ENCODE measurements at regions not wholly inside any gene's neighbourhood (a gene's known extent, or its start where the extent isn't known, plus 50 kb on each side); places are given as distances from the start of the nearest gene placed in this dataset.

- TF ChIP-seq POLR2A (IDR thresholded peaks at IDR 0.05): no peak
- TF ChIP-seq, protein P1, sequence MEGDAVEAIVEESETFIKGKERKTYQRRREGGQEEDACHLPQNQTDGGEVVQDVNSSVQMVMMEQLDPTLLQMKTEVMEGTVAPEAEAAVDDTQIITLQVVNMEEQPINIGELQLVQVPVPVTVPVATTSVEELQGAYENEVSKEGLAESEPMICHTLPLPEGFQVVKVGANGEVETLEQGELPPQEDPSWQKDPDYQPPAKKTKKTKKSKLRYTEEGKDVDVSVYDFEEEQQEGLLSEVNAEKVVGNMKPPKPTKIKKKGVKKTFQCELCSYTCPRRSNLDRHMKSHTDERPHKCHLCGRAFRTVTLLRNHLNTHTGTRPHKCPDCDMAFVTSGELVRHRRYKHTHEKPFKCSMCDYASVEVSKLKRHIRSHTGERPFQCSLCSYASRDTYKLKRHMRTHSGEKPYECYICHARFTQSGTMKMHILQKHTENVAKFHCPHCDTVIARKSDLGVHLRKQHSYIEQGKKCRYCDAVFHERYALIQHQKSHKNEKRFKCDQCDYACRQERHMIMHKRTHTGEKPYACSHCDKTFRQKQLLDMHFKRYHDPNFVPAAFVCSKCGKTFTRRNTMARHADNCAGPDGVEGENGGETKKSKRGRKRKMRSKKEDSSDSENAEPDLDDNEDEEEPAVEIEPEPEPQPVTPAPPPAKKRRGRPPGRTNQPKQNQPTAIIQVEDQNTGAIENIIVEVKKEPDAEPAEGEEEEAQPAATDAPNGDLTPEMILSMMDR (IDR thresholded peaks at IDR 0.05 in 8 of 11, conservative IDR thresholded peaks at IDR 0.05 in 3 of 11): no peak
- TF ChIP-seq POLR2AphosphoS5 (IDR thresholded peaks at IDR 0.05): no peak
- Histone ChIP-seq H3K4me1 (no peaks in the 10 kb centered on the region), H3K27ac (no peak overlapping the region), H3K27me3 (replicated peaks in 1 of 7) (no peaks in the 10 kb centered on the region), H3K36me3 (no peaks in the 10 kb centered on the region), H3K4me3 (no peak overlapping the region), H3K9me3 (no peaks in the 10 kb centered on the region)
- no peak for DNase-seq
- intact Hi-C loops (cut with DNase I; ENCODE audit: low total_unique reads): no loop called here
- 79 to 87% (median 84%) methylated on average over 20 of the region's 20 CpGs for WGBS, 5 donors
These were observed 237.8 kb upstream of the DAPK1 start for GRCh38 chr9:87259543-87260518.

- no peaks in the 10 kb centered on the region for H3K36me3 ChIP-seq
- intact Hi-C loops (cut with DNase I; ENCODE audit: low total_unique reads): no loop called here
These were observed 234.4 kb upstream of the DAPK1 start for GRCh38 chr9:87263291-87263690.

GRCh38 chr9:87266697-87267096 lies 231.0 kb upstream of the DAPK1 start:
- intact Hi-C loops (cut with DNase I; ENCODE audit: low total_unique reads): no loop called here
- TF ChIP-seq, protein P1 (IDR thresholded peaks at IDR 0.05 in 8 of 11, conservative IDR thresholded peaks at IDR 0.05 in 3 of 11): no peak
- TF ChIP-seq POLR2AphosphoS5 (IDR thresholded peaks at IDR 0.05): no peak
- TF ChIP-seq POLR2A (IDR thresholded peaks at IDR 0.05): no peak
- WGBS, 5 donors: 81 to 100% (median 90%) methylated on average over 1 of the region's 1 CpG
- Histone ChIP-seq H3K4me1 (peaks cover 0 to 24% (median 12%) of the 10 kb centered on the region in 6 donors), H3K4me3 (no peak overlapping the region), H3K27ac (no peak overlapping the region), H3K36me3 (no peaks in the 10 kb centered on the region), H3K27me3 (replicated peaks in 1 of 7) (peaks cover 0 to 17% (median 0%) of the 10 kb centered on the region in 7 donors), H3K9me3 (no peaks in the 10 kb centered on the region)
- no peak for DNase-seq

More at GRCh38 chr9:87263291-87263690, 234.4 kb upstream of the DAPK1 start:
- no peak for DNase-seq
- TF ChIP-seq, protein P1 (IDR thresholded peaks at IDR 0.05 in 8 of 11, conservative IDR thresholded peaks at IDR 0.05 in 3 of 11): no peak
- TF ChIP-seq POLR2AphosphoS5 (IDR thresholded peaks at IDR 0.05) (no peak), POLR2A (IDR thresholded peaks at IDR 0.05) (no peak)
- Histone ChIP-seq H3K9me3 (no peaks in the 10 kb centered on the region), H3K27me3 (replicated peaks in 1 of 7) (peaks cover 0 to 5% (median 0%) of the 10 kb centered on the region in 7 donors), H3K4me1 (no peaks in the 10 kb centered on the region), H3K4me3 (no peak overlapping the region), H3K27ac (no peak overlapping the region)
- 66 to 83% (median 78%) methylated on average over 9 of the region's 9 CpGs for WGBS, 5 donors
